MM.1S (cell line): ENCODE measurements at regions not wholly inside any gene's neighbourhood (a gene's known extent, or its start where the extent isn't known, plus 50 kb on each side); places are given as distances from the start of the nearest gene placed in this dataset.

Experiments
- DNase-seq: peaks from one replicate; pipeline ENCODE4 v3.0.0-alpha.2; 2015
- H2AFZ ChIP-seq: fragments of 300-600 bp; sonication (generic); 2 replicates; pipeline ENCODE4 v1.6.0; 2016; ENCODE audit warnings: antibody characterized with exemption, low read length
- H3F3A ChIP-seq: fragments of 300-600 bp; sonication (generic); 2 replicates; pipeline ENCODE4 v1.6.1; 2016; ENCODE audit warnings: mild to moderate bottlenecking, antibody characterized with exemption, low read length, moderate library complexity, mixed read lengths; ENCODE audit not compliant: insufficient read depth
- H3K27ac ChIP-seq: fragments of 300-600 bp; sonication (generic); 2 replicates; pipeline ENCODE4 v1.5.1; 2016; ENCODE audit warnings: mild to moderate bottlenecking, low read length
- H3K27me3 ChIP-seq: fragments of 300-600 bp; sonication (generic); replicated peaks from 2 replicates; pipeline ENCODE4 v1.6.0; 2016; ENCODE audit warnings: low read length; ENCODE audit not compliant: insufficient read depth
- H3K36me3 ChIP-seq: fragments of 300-600 bp; sonication (generic); replicated peaks from 2 replicates; pipeline ENCODE4 v1.6.1; 2016; ENCODE audit warnings: mild to moderate bottlenecking, low read length, mixed read lengths; ENCODE audit not compliant: insufficient read depth
- H3K4me1 ChIP-seq: fragments of 300-600 bp; sonication (generic); 2 replicates; pipeline ENCODE4 v1.6.1; 2016; ENCODE audit warnings: low read length, mixed read lengths
- H3K4me2 ChIP-seq: fragments of 300-600 bp; sonication (generic); 2 replicates; pipeline ENCODE4 v1.6.0; 2016; ENCODE audit warnings: low read depth, low read length
- H3K4me3 ChIP-seq: fragments of 300-600 bp; sonication (generic); 2 replicates; pipeline ENCODE4 v1.5.1; 2016; ENCODE audit warnings: low read length, mixed read lengths
- H3K79me2 ChIP-seq: fragments of 300-600 bp; sonication (generic); 2 replicates; pipeline ENCODE4 v1.6.1; 2016; ENCODE audit warnings: mixed run types, low read length, mixed read lengths
- H3K9ac ChIP-seq: fragments of 300-600 bp; sonication (generic); 2 replicates; pipeline ENCODE4 v1.6.1; 2016; ENCODE audit warnings: low read length, mixed read lengths
- H3K9me2 ChIP-seq: fragments of 300-600 bp; sonication (generic); replicated peaks from 2 replicates; pipeline ENCODE4 v1.6.1; 2016; ENCODE audit warnings: mild to moderate bottlenecking, low read length, mixed read lengths; ENCODE audit not compliant: insufficient read depth
- H3K9me3 ChIP-seq: fragments of 300-600 bp; sonication (generic); replicated peaks from 2 replicates; pipeline ENCODE4 v1.6.1; 2016; ENCODE audit warnings: mild to moderate bottlenecking, low read length, mixed read lengths; ENCODE audit not compliant: insufficient read depth
- H4K20me1 ChIP-seq: fragments of 300-600 bp; sonication (generic); 2 replicates; pipeline ENCODE4 v1.6.1; 2016; ENCODE audit warnings: mild to moderate bottlenecking, low read length, moderate library complexity, mixed read lengths; ENCODE audit not compliant: insufficient read depth
- EZH2 ChIP-seq: fragments of 300-600 bp; sonication (generic); optimal IDR thresholded peaks from 2 replicates; pipeline ENCODE3; 2017; ENCODE audit warnings: low read depth, mild to moderate bottlenecking, antibody characterized with exemption, low read length, mixed read lengths
- EZH2phosphoT487 ChIP-seq: fragments of 300-600 bp; sonication (generic); IDR thresholded peaks from 2 replicates; pipeline ENCODE4 v1.6.1; 2018; ENCODE audit warnings: antibody characterized with exemption, low read length
- TF ChIP-seq, protein P1 (sequence below): fragments of 300-600 bp; sonication (generic); IDR thresholded peaks from 2 replicates; pipeline ENCODE4 v1.5.1; 2016; ENCODE audit warnings: antibody characterized with exemption, low read length, mixed read lengths

DNA sequence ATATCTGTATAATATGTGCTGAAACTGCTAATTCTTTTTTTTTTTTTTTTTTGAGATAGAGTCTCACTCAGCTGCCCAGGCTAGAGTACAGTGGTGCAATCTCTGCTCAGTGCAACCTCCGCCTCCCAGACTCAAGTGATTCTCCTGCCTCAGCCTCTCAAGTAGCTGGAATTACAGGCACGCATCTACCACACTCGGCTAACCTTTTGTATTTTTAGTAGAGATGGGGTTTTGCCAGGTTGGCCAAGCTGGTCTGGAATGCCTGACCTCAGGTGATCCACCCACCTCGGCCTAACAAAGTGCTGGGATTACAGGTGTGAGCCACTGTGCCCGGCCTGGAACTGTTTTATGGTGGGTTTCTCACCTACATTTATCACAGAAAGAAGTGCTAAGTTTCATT lies 307.8 kb upstream of the STT3B start:
- Histone ChIP-seq H3K27ac (no peak overlapping the region), H3K9me2 (no peaks in the 10 kb centered on the region)

DNA sequence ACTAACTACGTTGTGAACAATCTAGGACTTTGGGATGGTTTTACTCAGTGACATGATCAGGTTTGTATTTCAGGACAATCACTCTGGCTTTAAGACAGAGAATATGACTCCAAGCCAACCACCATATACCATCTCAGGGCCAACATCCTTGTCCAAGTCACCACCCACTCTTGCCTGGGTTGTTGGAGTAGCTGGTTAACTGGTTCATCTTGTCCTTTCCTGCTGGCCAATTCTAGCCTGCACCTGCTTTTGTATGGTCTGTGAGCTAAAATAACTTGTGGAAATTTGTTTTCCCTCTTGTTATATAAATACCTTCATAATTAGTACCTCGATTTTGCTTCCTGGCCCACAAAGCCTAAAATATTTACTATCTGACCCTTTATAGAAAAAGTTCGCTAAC lies 306.8 kb upstream of the STT3B start:
- Histone ChIP-seq H3K4me1 (no peaks in the 10 kb centered on the region), H3K36me3 (no peaks in the 10 kb centered on the region), H4K20me1 (no peaks in the 10 kb centered on the region), H3K9me3 (no peaks in the 10 kb centered on the region), H3K4me2 (no peak overlapping the region), H3K4me3 (no peak overlapping the region), H2AFZ (no peak overlapping the region), H3K27ac (no peak overlapping the region), H3K9ac (no peak overlapping the region), H3K9me2 (no peaks in the 10 kb centered on the region), H3F3A (no peaks in the 10 kb centered on the region), H3K79me2 (no peaks in the 10 kb centered on the region), H3K27me3 (no peaks in the 10 kb centered on the region)
- TF ChIP-seq, protein P1, sequence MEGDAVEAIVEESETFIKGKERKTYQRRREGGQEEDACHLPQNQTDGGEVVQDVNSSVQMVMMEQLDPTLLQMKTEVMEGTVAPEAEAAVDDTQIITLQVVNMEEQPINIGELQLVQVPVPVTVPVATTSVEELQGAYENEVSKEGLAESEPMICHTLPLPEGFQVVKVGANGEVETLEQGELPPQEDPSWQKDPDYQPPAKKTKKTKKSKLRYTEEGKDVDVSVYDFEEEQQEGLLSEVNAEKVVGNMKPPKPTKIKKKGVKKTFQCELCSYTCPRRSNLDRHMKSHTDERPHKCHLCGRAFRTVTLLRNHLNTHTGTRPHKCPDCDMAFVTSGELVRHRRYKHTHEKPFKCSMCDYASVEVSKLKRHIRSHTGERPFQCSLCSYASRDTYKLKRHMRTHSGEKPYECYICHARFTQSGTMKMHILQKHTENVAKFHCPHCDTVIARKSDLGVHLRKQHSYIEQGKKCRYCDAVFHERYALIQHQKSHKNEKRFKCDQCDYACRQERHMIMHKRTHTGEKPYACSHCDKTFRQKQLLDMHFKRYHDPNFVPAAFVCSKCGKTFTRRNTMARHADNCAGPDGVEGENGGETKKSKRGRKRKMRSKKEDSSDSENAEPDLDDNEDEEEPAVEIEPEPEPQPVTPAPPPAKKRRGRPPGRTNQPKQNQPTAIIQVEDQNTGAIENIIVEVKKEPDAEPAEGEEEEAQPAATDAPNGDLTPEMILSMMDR, result no peak
- no peak for TF ChIP-seq EZH2
- DNase-seq, result no peak

More for the DNA sequence above, 307.8 kb upstream of the STT3B start:
- no peaks in the 10 kb centered on the region for H3K27me3 ChIP-seq
- no peak overlapping the region for H3K4me3 ChIP-seq
- no peak overlapping the region for H3K4me2 ChIP-seq
- H4K20me1 ChIP-seq, result no peaks in the 10 kb centered on the region
- H3K9me3 ChIP-seq, result no peaks in the 10 kb centered on the region
- H3K36me3 ChIP-seq, result no peaks in the 10 kb centered on the region
- no peak overlapping the region for H2AFZ ChIP-seq
- no peaks in the 10 kb centered on the region for H3K79me2 ChIP-seq
- no peak overlapping the region for H3K9ac ChIP-seq
- DNase-seq, result no peak
- TF ChIP-seq EZH2phosphoT487 (no peak), EZH2 (no peak)
- TF ChIP-seq, protein P1, result no peak
- H3F3A ChIP-seq, result no peaks in the 10 kb centered on the region
- H3K4me1 ChIP-seq, result no peaks in the 10 kb centered on the region

DNA sequence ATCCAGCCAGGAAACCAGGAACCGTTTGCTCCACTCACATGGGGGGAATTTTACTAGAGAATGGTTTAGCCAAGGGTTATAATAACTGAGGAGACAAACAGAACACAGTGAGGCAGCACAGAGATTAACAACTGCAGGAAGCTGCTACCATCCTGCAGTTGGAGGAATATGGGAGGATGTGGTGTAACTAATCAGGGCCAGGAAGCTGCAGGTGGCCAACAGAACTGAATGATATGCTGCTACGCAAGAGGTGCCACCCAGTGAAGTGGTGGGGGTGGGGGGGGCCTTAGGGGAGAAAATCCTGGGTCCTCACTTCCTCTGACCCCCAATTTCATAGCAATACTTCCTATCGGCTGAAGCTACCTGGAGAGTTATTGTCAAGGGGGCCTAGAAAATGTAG lies 306.4 kb upstream of the STT3B start:
- Histone ChIP-seq H3K4me2 (no peak overlapping the region), H3K79me2 (no peaks in the 10 kb centered on the region), H3K9ac (no peak overlapping the region), H3K27ac (no peak overlapping the region), H2AFZ (no peak overlapping the region), H3F3A (no peaks in the 10 kb centered on the region), H3K4me1 (no peaks in the 10 kb centered on the region), H3K27me3 (no peaks in the 10 kb centered on the region), H3K36me3 (no peaks in the 10 kb centered on the region), H3K4me3 (no peak overlapping the region), H4K20me1 (no peaks in the 10 kb centered on the region), H3K9me2 (no peaks in the 10 kb centered on the region), H3K9me3 (no peaks in the 10 kb centered on the region)
- TF ChIP-seq, protein P1, result no peak
- TF ChIP-seq EZH2, result no peak
- TF ChIP-seq EZH2phosphoT487, result no peak
- DNase-seq, result no peak
